HepG2 (cell line): ENCODE measurements at regions not wholly inside any gene's neighbourhood (a gene's known extent, or its start where the extent isn't known, plus 50 kb on each side); places are given as distances from the start of the nearest gene placed in this dataset.

Experiments used
- ATAC-seq: fragments of 200-7000 bp; cut with Tn5 transposase; 3 replicates; pipeline ENCODE4 v1.9.1; 2020; ENCODE audit warnings: mild to moderate bottlenecking, moderate library complexity
- BruUV-seq: library from RNA; stranded (reverse); fragments of 400-500 nt; replicated peaks from 2 replicates; lab custom pipeline; 2021; lab: Mats Ljungman, UMichigan
- CTCF ChIA-PET: fragments of 300-600 bp; formaldehyde crosslinking; extraction: SDS; loops from one replicate; lab custom pipeline; 2021; ENCODE audit warnings: low total read pairs, inconsistent platforms, low intra/inter-chr PET ratio; lab: Yijun Ruan, JAX
- POLR2A ChIA-PET: fragments of 350-600 bp; sonication (Branson Sonifier 250); formaldehyde crosslinking; loops from one replicate; lab custom pipeline; 2020; ENCODE audit warnings: antibody characterized with exemption, inconsistent platforms; lab: Yijun Ruan, JAX
- DNase-seq: peaks from one replicate; pipeline ENCODE4 v3.0.0-alpha.2; 2015; ENCODE audit warnings: low spot score
- FAIRE-seq: peaks from 3 replicates; lab custom pipeline; 2011; peaks lifted over from hg19 to GRCh38; lab: Jason Lieb, UNC
- H2AFZ ChIP-seq: one replicate; pipeline ENCODE4 v1.6.1; 2011; ENCODE audit warnings: low read length, inconsistent platforms
- H3K27ac ChIP-seq: fragments of 300-600 bp; 3 replicates; pipeline ENCODE4 v1.8.0; 2011; ENCODE audit warnings: mixed run types, mild to moderate bottlenecking, mixed read lengths, low read length, inconsistent platforms; ENCODE audit not compliant: insufficient read depth; ENCODE audit errors: extremely low read length
- H3K27me3 ChIP-seq, 2 experiments: fragments of 200-600 bp in 1 of 2; 2 replicates in 1 of 2; 3 replicates in 1 of 2; pipeline versions ENCODE4 v1.6.0 to v1.8.0; 2011; ENCODE audit warnings: low read length in 2 of 2, mild to moderate bottlenecking in 2 of 2, moderate library complexity in 2 of 2, inconsistent platforms in 1 of 2; ENCODE audit not compliant: insufficient read depth in 2 of 2, control insufficient read depth in 1 of 2
- H3K36me3 ChIP-seq, 2 experiments: fragments of 200-600 bp in 1 of 2; replicated peaks in 1 of 2; 2 replicates in 1 of 2; 3 replicates in 1 of 2; pipeline versions ENCODE4 v1.5.1 to v1.8.0; 2011; ENCODE audit warnings: low read length in 2 of 2, inconsistent platforms in 1 of 2; ENCODE audit not compliant: insufficient read depth in 2 of 2, control insufficient read depth in 1 of 2
- H3K4me1 ChIP-seq: 2 replicates; pipeline ENCODE4 v1.5.1; 2012; ENCODE audit warnings: low read length, inconsistent platforms; ENCODE audit not compliant: insufficient read depth
- H3K4me2 ChIP-seq: 2 replicates; pipeline ENCODE4 v1.6.0; 2011; ENCODE audit warnings: low read depth, low read length, inconsistent platforms
- H3K4me3 ChIP-seq, 3 experiments: fragments of 200-600 bp in 1 of 3; sonication (generic), shearing (Covaris generic) in 1 of 3; replicated peaks in 1 of 3; 2 replicates each; pipeline ENCODE4 v1.5.1; 2011 to 2016; ENCODE audit warnings: low read length in 3 of 3, inconsistent platforms in 2 of 3, low read depth in 2 of 3, mild to moderate bottlenecking in 2 of 3, control low read depth in 1 of 3, mixed read lengths in 1 of 3; ENCODE audit not compliant: insufficient read depth in 1 of 3
- H3K79me2 ChIP-seq: one replicate; pipeline ENCODE4 v1.6.1; 2011; ENCODE audit warnings: low read length, inconsistent platforms; ENCODE audit not compliant: insufficient read depth
- H3K9ac ChIP-seq: 2 replicates; pipeline ENCODE4 v1.6.0; 2011; ENCODE audit warnings: mild to moderate bottlenecking, low read depth, low read length, inconsistent platforms; ENCODE audit not compliant: insufficient read depth
- H3K9me3 ChIP-seq: 2 replicates; pipeline ENCODE4 v1.5.1; 2012; ENCODE audit warnings: mild to moderate bottlenecking, low read length
- H4K20me1 ChIP-seq: 2 replicates; pipeline ENCODE4 v1.6.0; 2011; ENCODE audit warnings: inconsistent platforms, mild to moderate bottlenecking, low read length, moderate library complexity; ENCODE audit not compliant: insufficient read depth
- FLYWCH1 ChIP-seq: sonication (generic); formaldehyde crosslinking; IDR thresholded peaks from 2 replicates; pipeline ENCODE4 v1.8.1; 2023; ENCODE audit warnings: mild to moderate bottlenecking, missing genetic modification reagents
- GMEB2 ChIP-seq: IDR thresholded peaks from 2 replicates; pipeline ENCODE4 v1.6.1; 2016; ENCODE audit warnings: missing biosample characterization, missing genetic modification reagents, low read depth
- THYN1 ChIP-seq: sonication (generic); formaldehyde crosslinking; IDR thresholded peaks from 2 replicates; pipeline ENCODE4 v1.8.1; 2023; ENCODE audit warnings: low read depth, mild to moderate bottlenecking, moderate library complexity, missing genetic modification reagents, borderline replicate concordance
- ZMAT3 ChIP-seq: sonication (generic); formaldehyde crosslinking; conservative IDR thresholded peaks from 2 replicates; pipeline ENCODE4 v1.7.0; 2021; ENCODE audit warnings: missing genetic modification reagents
- ZNF234 ChIP-seq: sonication (generic); formaldehyde crosslinking; conservative IDR thresholded peaks from 2 replicates; pipeline ENCODE4 v1.5.1; 2020; ENCODE audit warnings: mild to moderate bottlenecking, missing genetic modification reagents
- ZNF7 ChIP-seq: IDR thresholded peaks from 2 replicates; pipeline ENCODE4 v1.6.1; 2016; ENCODE audit warnings: missing biosample characterization, missing genetic modification reagents
- WGBS: methylation state at CpG from one replicate; pipeline ENCODE4 v1.1.6; 2017; ENCODE audit warnings: low lambda C conversion rate; 5-methylcytosine and 5-hydroxymethylcytosine counted together
- in situ Hi-C: cut with HindIII; loops from 2 replicates; pipeline ENCODE4 v1.10.0; 2017; ENCODE audit warnings: low pct_unique_long_range_greater_than_20kb; ENCODE audit not compliant: extremely low pct_ligation_motif_present
- intact Hi-C: fragments of 100-400 bp; cut with micrococcal nuclease; formaldehyde crosslinking; loops from one replicate; pipeline ENCODE4 v1.10.0; 2022; ENCODE audit not compliant: unreplicated experiment
- TF ChIP-seq, protein P1 (sequence below): sonication (generic); formaldehyde crosslinking; IDR thresholded peaks from 2 replicates; pipeline ENCODE4 v1.4.0; 2020; ENCODE audit warnings: mild to moderate bottlenecking, low read depth, missing genetic modification reagents
- TF ChIP-seq, protein P2 (sequence below): sonication (generic); formaldehyde crosslinking; IDR thresholded peaks from 2 replicates; pipeline ENCODE4 v1.5.0; 2020; ENCODE audit warnings: mild to moderate bottlenecking, missing genetic modification reagents

DNA sequence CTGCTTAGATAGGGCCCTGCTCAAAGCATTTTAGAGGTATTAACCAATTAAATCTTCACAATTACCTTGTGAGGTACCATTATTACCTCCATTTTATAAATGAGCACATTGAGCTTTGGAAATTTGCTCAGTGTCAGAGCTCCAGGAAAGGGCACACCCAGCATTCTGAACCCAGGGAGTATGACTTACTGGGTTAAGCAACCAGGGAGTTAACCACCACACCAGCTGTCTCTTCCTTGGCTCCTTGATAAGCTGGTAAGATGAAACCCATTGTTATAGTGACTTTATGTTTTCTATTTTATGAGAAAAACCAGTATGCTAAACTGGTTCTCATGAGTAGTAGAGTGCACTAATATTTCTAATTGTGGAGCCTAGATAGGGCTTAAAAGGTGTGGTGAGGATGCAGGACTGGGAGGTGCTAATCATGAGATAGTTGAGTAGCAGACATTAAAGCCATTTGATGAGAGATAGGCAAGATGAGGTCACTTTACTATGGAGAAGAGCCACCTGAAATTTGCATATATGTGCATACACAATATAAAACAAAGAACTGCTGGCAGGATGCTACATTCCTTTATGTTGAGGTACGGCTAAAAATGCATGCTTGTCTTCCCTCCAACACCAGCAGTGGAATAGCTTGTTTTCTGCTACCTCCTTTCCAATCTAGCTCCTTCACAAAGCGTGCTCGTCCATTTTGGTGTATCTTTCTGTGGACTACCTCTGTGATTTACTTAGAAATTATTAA is 556.1 kb downstream of the SPRY1 start:
- no peak for ATAC-seq
- POLR2A ChIA-PET, result no interaction called here
- intact Hi-C loops (no loop called here), in situ Hi-C loops (no loop called here)
- Histone ChIP-seq H3K79me2 (no peaks in the 10 kb centered on the region), H3K36me3 (no peaks in the 10 kb centered on the region), H3K9me3 (no peaks in the 10 kb centered on the region), H3K27me3 (peaks cover 0 to 2% of the 10 kb centered on the region in 2 experiments; a peak in 1 of 5 replicates), H2AFZ (no peak overlapping the region), H4K20me1 (no peaks in the 10 kb centered on the region), H3K9ac (no peak overlapping the region), H3K4me2 (no peak overlapping the region), H3K4me3 (no peak overlapping the region), H3K27ac (no peak overlapping the region), H3K4me1 (no peaks in the 10 kb centered on the region)
- BruUV-seq, result no TSS peak
- FAIRE-seq, result no peak
- WGBS, result 28% methylated on average over 3 of the region's 3 CpGs
- CTCF ChIA-PET, result no interaction called here
- no peak for DNase-seq
- no peak for TF ChIP-seq FLYWCH1 (CRISPR knock-in tag)
- TF ChIP-seq ZMAT3 (CRISPR knock-in tag), result no peak
- TF ChIP-seq GMEB2, result no peak
- no peak for TF ChIP-seq ZNF234 (CRISPR knock-in tag)
- TF ChIP-seq, protein P1, sequence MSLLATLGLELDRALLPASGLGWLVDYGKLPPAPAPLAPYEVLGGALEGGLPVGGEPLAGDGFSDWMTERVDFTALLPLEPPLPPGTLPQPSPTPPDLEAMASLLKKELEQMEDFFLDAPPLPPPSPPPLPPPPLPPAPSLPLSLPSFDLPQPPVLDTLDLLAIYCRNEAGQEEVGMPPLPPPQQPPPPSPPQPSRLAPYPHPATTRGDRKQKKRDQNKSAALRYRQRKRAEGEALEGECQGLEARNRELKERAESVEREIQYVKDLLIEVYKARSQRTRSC (CRISPR knock-in tag), result no peak
- TF ChIP-seq, protein P2, sequence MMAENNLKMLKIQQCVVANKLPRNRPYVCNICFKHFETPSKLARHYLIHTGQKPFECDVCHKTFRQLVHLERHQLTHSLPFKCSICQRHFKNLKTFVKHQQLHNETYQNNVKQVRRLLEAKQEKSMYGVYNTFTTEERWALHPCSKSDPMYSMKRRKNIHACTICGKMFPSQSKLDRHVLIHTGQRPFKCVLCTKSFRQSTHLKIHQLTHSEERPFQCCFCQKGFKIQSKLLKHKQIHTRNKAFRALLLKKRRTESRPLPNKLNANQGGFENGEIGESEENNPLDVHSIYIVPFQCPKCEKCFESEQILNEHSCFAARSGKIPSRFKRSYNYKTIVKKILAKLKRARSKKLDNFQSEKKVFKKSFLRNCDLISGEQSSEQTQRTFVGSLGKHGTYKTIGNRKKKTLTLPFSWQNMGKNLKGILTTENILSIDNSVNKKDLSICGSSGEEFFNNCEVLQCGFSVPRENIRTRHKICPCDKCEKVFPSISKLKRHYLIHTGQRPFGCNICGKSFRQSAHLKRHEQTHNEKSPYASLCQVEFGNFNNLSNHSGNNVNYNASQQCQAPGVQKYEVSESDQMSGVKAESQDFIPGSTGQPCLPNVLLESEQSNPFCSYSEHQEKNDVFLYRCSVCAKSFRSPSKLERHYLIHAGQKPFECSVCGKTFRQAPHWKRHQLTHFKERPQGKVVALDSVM (CRISPR knock-in tag), result no peak
- TF ChIP-seq THYN1 (CRISPR knock-in tag), result no peak
- TF ChIP-seq ZNF7 (CRISPR knock-in tag), result no peak
